GM12872 (cell line): ENCODE measurements at regions not wholly inside any gene's neighbourhood (a gene's known extent, or its start where the extent isn't known, plus 50 kb on each side); places are given as distances from the start of the nearest gene placed in this dataset.

Experiments
- TF ChIP-seq, protein P1 (sequence below): IDR thresholded peaks from 3 replicates; pipeline ENCODE4 v1.5.1; 2011; ENCODE audit warnings: low read depth, mild to moderate bottlenecking, low read length, moderate library complexity; ENCODE audit not compliant: insufficient read depth

GRCh38 chr6:146909886-146910285 lies 294.3 kb upstream of the STXBP5 start:
- TF ChIP-seq, protein P1, sequence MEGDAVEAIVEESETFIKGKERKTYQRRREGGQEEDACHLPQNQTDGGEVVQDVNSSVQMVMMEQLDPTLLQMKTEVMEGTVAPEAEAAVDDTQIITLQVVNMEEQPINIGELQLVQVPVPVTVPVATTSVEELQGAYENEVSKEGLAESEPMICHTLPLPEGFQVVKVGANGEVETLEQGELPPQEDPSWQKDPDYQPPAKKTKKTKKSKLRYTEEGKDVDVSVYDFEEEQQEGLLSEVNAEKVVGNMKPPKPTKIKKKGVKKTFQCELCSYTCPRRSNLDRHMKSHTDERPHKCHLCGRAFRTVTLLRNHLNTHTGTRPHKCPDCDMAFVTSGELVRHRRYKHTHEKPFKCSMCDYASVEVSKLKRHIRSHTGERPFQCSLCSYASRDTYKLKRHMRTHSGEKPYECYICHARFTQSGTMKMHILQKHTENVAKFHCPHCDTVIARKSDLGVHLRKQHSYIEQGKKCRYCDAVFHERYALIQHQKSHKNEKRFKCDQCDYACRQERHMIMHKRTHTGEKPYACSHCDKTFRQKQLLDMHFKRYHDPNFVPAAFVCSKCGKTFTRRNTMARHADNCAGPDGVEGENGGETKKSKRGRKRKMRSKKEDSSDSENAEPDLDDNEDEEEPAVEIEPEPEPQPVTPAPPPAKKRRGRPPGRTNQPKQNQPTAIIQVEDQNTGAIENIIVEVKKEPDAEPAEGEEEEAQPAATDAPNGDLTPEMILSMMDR = no peak

DNA sequence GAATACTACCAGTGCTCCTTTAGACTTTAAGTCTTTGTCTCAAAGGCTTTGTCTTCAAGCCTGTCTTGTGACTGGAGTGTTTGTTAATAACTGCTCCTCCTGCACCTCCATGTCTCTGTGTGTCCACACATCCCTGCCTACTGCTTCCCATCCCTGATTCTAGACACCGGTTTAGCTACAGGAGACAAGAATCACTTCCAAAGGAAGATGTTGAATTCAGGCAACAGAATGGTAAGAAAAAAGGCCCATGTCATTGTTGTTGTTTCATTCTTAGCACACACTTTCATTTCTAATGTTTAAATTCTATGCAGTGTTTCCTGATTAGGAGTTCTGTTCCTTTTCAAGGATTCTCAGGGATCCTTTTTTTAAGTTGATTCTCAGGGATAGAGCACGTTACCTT lies 293.6 kb upstream of the STXBP5 start:
- TF ChIP-seq, protein P1 = no peak

- TF ChIP-seq, protein P1 = no peak
Observed at GRCh38 chr6:146911635-146912215, 292.5 kb upstream of the STXBP5 start.

DNA sequence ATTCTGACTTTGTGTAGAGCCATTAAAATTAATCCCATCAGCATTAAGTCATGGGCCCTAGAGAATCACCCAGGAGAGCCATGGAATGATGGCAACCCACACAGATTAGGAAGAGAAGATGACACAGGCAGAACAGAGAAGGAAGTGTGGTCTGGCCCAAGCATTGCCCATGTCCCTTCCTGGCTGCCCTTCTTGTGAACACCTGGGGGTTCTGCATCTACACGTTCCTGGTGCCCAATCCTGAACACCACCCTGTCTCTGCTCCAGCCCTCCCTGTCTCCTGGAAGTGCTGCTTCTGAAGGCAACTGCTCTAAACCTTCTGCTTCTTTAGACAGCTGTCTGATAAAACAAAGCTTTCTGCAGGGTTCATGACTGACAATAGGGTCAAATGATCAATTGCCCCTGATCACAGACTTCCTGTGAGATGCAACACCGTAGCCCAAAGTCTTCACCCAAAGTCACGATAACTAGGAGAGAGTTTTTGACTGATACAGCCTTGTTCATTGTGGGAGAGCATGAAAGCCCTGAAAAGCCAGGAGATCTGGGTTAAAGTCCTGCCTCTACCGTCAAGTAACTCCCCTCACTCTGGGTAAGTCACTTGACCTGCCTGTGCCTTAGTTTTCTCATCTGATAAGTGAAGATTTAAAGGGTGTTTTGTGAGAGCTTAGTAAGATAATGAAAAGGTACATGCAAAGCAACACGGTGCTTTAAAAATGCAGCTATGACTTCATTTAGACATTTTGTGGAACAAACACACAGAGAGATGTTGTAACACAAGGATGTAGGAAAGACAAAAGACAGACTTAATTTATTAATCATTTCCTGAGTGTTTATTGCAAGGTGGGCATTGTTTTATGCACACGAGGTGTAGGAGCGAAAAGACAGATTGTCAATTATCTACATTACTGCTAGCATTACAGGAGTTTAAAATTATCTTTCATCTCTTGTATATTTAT lies 291.2 kb upstream of the STXBP5 start:
- TF ChIP-seq, protein P1 = no peak

DNA sequence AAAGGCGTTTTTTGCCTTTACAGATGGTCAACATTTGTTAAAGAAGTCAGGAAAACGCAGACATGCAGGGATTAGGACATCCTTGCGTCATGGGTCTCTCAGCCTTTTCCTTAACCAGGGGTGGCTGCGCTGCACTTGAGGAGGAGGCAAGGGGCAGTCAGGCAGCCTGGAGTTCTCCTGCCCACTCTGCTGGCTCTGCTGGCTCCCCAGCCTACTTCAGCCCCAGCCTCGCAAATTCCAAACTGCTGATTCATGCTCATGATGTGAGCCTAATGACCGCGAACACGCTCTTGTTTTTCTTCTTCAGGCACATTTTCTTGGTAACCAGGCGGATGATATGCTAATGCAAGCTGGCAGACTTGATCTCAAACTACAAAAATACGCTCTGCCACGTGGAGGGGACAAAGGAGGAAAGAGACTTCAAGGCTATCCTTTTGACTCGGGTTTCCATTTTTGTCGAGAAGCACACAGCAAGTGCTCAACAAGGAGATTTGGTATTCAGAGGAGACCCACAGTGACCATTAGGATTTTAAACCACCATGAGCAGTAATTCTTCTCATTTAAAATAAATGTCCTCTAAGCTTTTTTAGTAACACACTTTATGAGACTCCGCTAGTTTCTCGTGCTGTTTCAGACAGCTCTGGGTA lies 290.3 kb upstream of the STXBP5 start:
- TF ChIP-seq, protein P1 = no peak

DNA sequence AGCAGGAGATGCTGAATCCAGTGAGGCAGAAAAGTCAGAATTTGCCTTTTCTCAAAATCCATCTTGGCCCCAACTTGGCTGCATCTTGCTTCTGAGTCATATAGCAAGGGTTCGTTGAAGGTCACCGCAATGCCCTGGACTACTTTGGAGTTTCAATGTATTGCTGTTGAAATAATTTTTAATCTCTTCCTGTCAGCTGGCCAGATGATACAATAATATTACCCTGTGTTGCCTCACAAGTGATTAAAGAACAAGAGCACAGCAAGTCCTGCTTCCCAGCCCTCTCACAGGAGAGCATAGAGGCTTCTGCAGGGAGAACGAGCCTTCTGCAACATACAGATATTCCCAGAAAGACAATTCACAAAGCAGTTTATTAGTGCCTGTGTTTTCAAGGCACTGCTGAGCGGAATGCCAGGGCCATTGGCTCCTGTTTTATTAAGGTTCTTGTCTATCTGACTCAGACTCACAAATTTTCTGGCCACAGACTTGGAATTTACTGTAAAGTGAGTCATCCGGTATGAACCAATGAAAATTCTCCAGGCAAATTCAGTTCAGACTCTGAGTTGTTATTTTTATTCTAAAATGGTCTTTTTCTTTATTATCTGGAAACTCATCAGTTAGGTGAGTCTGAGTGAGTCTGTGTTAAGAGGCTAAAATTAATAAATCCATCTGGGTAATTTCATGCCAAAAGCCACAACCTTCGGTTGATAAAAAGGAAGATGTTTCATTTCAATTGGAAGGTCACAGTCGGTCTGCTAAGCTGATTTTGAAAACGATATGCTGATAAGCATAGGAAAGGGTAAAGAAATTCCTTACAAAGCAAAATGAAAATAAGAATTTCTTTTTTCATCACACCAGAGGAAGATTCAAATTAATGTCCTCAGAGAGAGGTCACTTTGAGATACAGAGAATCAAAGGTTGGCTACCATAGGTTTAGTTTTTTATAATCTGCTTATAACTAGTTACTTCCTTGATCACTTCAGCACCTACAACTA lies 289.4 kb upstream of the STXBP5 start:
- TF ChIP-seq, protein P1 = no peak
